ENCODE measurements at regions not wholly inside any gene's neighbourhood (a gene's known extent, or its start where the extent isn't known, plus 50 kb on each side); places are given as distances from the start of the nearest gene placed in this dataset.
A peak's percentile ranks its signal among the peaks of the same experiment; 100 is the strongest.
"Not testable (repeated sequence)": the region's sequence is repeated elsewhere in the genome, so short reads cannot be mapped to it uniquely, and the experiment has no call there.

GRCh38 chr5:68066277-68066955 lies 149.1 kb upstream of the PIK3R1 start:
- peaks cover 2% of the 10 kb centered on the region for H3K36me3 Mint-ChIP-seq (ENCODE audit: low read depth, unreplicated experiment)
- Histone ChIP-seq H3K27ac (ENCODE audit: low read depth, low read length) (no peak overlapping the region), H3K9ac (ENCODE audit: low read length) (no peak overlapping the region), H4K20me1 (ENCODE audit: insufficient read depth, low read length) (no peaks in the 10 kb centered on the region), H3K27me3 (ENCODE audit: insufficient read depth, low read length) (no peaks in the 10 kb centered on the region), H3K79me2 (ENCODE audit: insufficient read depth, low read length) (no peaks in the 10 kb centered on the region), H3K4me1 (ENCODE audit: insufficient read depth, low read length) (no peaks in the 10 kb centered on the region), H3K4me2 (ENCODE audit: low read length) (no peak overlapping the region), H3K9me3 (ENCODE audit: insufficient read depth, low read depth, low read length) (no peaks in the 10 kb centered on the region), H3K4me3 (ENCODE audit: insufficient read depth, low read depth, low read length) (no peak overlapping the region), H2AFZ (ENCODE audit: low read depth, low read length) (no peak overlapping the region), H3K36me3 (ENCODE audit: insufficient read depth, low read length) (no peaks in the 10 kb centered on the region)
- H3K4me1 Mint-ChIP-seq (ENCODE audit: low read depth, unreplicated experiment), result peaks cover 8% of the 10 kb centered on the region
- no peak overlapping the region for H3K4me3 Mint-ChIP-seq (ENCODE audit: unreplicated experiment)
- no peak for TF ChIP-seq CTCF (IDR thresholded peaks at IDR 0.05; ENCODE audit: insufficient read depth, low read depth, low read length)
- no peak for TF ChIP-seq EZH2 (IDR thresholded peaks at IDR 0.05; ENCODE audit: insufficient read depth, low read length)
- FAIRE-seq (no peak), DNase-seq (ENCODE audit: low read depth) (peak; percentile 32)
- H3K27ac Mint-ChIP-seq (ENCODE audit: unreplicated experiment), result no peak overlapping the region
- H3K9me3 Mint-ChIP-seq (ENCODE audit: unreplicated experiment), result peaks cover 14% of the 10 kb centered on the region
- H3K27me3 Mint-ChIP-seq (ENCODE audit: low read depth, unreplicated experiment), result no peaks in the 10 kb centered on the region

- H3K9me3 Mint-ChIP-seq (ENCODE audit: unreplicated experiment), result peaks cover 18% of the 10 kb centered on the region
- not testable (repeated sequence) for H3K27ac ChIP-seq (ENCODE audit: low read depth, low read length); H3K36me3 Mint-ChIP-seq (ENCODE audit: low read depth, unreplicated experiment); DNase-seq (ENCODE audit: low read depth); H3K9ac ChIP-seq (ENCODE audit: low read length); H3K27me3 ChIP-seq (ENCODE audit: insufficient read depth, low read length); H3K9me3 ChIP-seq (ENCODE audit: insufficient read depth, low read depth, low read length); H2AFZ ChIP-seq (ENCODE audit: low read depth, low read length); H3K4me1 ChIP-seq (ENCODE audit: insufficient read depth, low read length); H3K4me1 Mint-ChIP-seq (ENCODE audit: low read depth, unreplicated experiment); FAIRE-seq; H3K4me3 ChIP-seq (ENCODE audit: insufficient read depth, low read depth, low read length); H3K27ac Mint-ChIP-seq (ENCODE audit: unreplicated experiment); H3K27me3 Mint-ChIP-seq (ENCODE audit: low read depth, unreplicated experiment); H3K4me2 ChIP-seq (ENCODE audit: low read length); H4K20me1 ChIP-seq (ENCODE audit: insufficient read depth, low read length); H3K79me2 ChIP-seq (ENCODE audit: insufficient read depth, low read length); H3K36me3 ChIP-seq (ENCODE audit: insufficient read depth, low read length); H3K4me3 Mint-ChIP-seq (ENCODE audit: unreplicated experiment)
Measured at GRCh38 chr5:68065321-68065720, 150.2 kb upstream of the PIK3R1 start.

GRCh38 chr5:68060382-68060781 lies 155.2 kb upstream of the PIK3R1 start:
- H3K4me1 Mint-ChIP-seq (ENCODE audit: low read depth, unreplicated experiment), result no peaks in the 10 kb centered on the region
- Histone ChIP-seq H3K27ac (ENCODE audit: low read depth, low read length) (no peak overlapping the region), H3K9ac (ENCODE audit: low read length) (no peak overlapping the region), H3K79me2 (ENCODE audit: insufficient read depth, low read length) (no peaks in the 10 kb centered on the region), H3K4me3 (ENCODE audit: insufficient read depth, low read depth, low read length) (no peak overlapping the region), H3K27me3 (ENCODE audit: insufficient read depth, low read length) (no peaks in the 10 kb centered on the region), H3K4me1 (ENCODE audit: insufficient read depth, low read length) (no peaks in the 10 kb centered on the region), H3K9me3 (ENCODE audit: insufficient read depth, low read depth, low read length) (no peaks in the 10 kb centered on the region), H4K20me1 (ENCODE audit: insufficient read depth, low read length) (no peaks in the 10 kb centered on the region), H2AFZ (ENCODE audit: low read depth, low read length) (no peak overlapping the region), H3K4me2 (ENCODE audit: low read length) (no peak overlapping the region), H3K36me3 (ENCODE audit: insufficient read depth, low read length) (no peaks in the 10 kb centered on the region)
- no peak overlapping the region for H3K4me3 Mint-ChIP-seq (ENCODE audit: unreplicated experiment)
- H3K27ac Mint-ChIP-seq (ENCODE audit: unreplicated experiment), result no peak overlapping the region
- H3K36me3 Mint-ChIP-seq (ENCODE audit: low read depth, unreplicated experiment), result peaks cover 2% of the 10 kb centered on the region
- H3K27me3 Mint-ChIP-seq (ENCODE audit: low read depth, unreplicated experiment), result no peaks in the 10 kb centered on the region
- FAIRE-seq (no peak), DNase-seq (ENCODE audit: low read depth) (no peak)
- H3K9me3 Mint-ChIP-seq (ENCODE audit: unreplicated experiment), result peaks cover 15% of the 10 kb centered on the region
- TF ChIP-seq EZH2 (IDR thresholded peaks at IDR 0.05; ENCODE audit: insufficient read depth, low read length) (no peak), CTCF (IDR thresholded peaks at IDR 0.05; ENCODE audit: insufficient read depth, low read depth, low read length) (no peak)

Measured in astrocyte (in vitro differentiated cells and primary cell).